B cell (primary cell): ENCODE measurements at regions not wholly inside any gene's neighbourhood (a gene's known extent, or its start where the extent isn't known, plus 50 kb on each side); places are given as distances from the start of the nearest gene placed in this dataset.

Source experiments
- EZH2 ChIP-seq: IDR thresholded peaks from 2 replicates; pipeline ENCODE4 v1.6.1; 2012; ENCODE audit warnings: borderline replicate concordance, low read depth, mild to moderate bottlenecking, moderate library complexity, low read length; ENCODE audit not compliant: insufficient read depth, poor library complexity, severe bottlenecking
- TF ChIP-seq, protein P1 (sequence below): fragments of 200-600 bp; IDR thresholded peaks from one replicate; pipeline ENCODE4 v1.8.0; 2022; ENCODE audit warnings: antibody characterized with exemption, mild to moderate bottlenecking

DNA sequence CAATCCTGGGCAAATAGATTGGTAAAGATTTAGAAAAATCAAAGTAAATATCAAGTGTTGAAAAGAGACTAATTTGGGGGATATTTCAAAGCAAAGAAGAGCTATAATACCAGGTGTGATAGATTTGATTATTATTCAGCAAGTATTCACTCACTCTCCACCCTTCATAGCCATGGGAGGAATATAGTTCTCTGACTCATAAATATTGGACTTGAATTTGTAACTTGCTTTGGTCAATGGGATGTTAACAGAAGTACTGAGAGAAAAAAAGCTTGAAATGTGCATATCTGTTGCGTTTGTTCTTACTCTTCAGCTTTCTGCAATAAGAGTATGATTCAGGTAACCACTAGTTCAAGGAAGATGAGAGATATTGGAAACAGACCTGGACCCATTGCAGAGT lies 54.5 kb upstream of the IKZF2 start:
- TF ChIP-seq, protein P1, sequence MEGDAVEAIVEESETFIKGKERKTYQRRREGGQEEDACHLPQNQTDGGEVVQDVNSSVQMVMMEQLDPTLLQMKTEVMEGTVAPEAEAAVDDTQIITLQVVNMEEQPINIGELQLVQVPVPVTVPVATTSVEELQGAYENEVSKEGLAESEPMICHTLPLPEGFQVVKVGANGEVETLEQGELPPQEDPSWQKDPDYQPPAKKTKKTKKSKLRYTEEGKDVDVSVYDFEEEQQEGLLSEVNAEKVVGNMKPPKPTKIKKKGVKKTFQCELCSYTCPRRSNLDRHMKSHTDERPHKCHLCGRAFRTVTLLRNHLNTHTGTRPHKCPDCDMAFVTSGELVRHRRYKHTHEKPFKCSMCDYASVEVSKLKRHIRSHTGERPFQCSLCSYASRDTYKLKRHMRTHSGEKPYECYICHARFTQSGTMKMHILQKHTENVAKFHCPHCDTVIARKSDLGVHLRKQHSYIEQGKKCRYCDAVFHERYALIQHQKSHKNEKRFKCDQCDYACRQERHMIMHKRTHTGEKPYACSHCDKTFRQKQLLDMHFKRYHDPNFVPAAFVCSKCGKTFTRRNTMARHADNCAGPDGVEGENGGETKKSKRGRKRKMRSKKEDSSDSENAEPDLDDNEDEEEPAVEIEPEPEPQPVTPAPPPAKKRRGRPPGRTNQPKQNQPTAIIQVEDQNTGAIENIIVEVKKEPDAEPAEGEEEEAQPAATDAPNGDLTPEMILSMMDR = no peak
- no peak for TF ChIP-seq EZH2
